IMR-90 (cell line): ENCODE measurements at regions not wholly inside any gene's neighbourhood (a gene's known extent, or its start where the extent isn't known, plus 50 kb on each side); places are given as distances from the start of the nearest gene placed in this dataset.

Experiments
- ATAC-seq: fragments of 200-7000 bp; cut with Tn5 transposase; 2 replicates; pipeline ENCODE4 v1.9.1; 2020; ENCODE audit warnings: low read depth, mild to moderate bottlenecking, moderate library complexity
- BruUV-seq: library from RNA; stranded (reverse); fragments of 400-500 nt; replicated peaks from 2 replicates; lab custom pipeline; 2021; lab: Mats Ljungman, UMichigan
- CTCF ChIA-PET: fragments of 300-600 bp; formaldehyde crosslinking; extraction: SDS; loops from one replicate; lab custom pipeline; 2021; ENCODE audit warnings: antibody characterized with exemption; lab: Yijun Ruan, JAX
- POLR2A ChIA-PET: fragments of 300-600 bp; sonication (Branson Sonifier 250); formaldehyde crosslinking; loops from one replicate; lab custom pipeline; 2022; ENCODE audit warnings: antibody characterized with exemption; ENCODE audit not compliant: unreplicated experiment; lab: Charles Lee
- DNase-seq: peaks from one replicate; pipeline ENCODE4 v3.0.0; 2013
- H2AFZ ChIP-seq: replicated peaks from 2 replicates; pipeline ENCODE3; 2013; ENCODE audit warnings: low read length, mild to moderate bottlenecking; ENCODE audit not compliant: poor library complexity
- H2AK5ac ChIP-seq: 2 replicates; pipeline ENCODE4 v1.6.1; 2013; ENCODE audit warnings: low read depth, low read length, inconsistent platforms
- H2AK9ac ChIP-seq: replicated peaks from 2 replicates; pipeline ENCODE3; 2013; ENCODE audit warnings: mild to moderate bottlenecking, low read depth, low read length, moderate library complexity; ENCODE audit not compliant: poor library complexity
- H2BK120ac ChIP-seq: 2 replicates; pipeline ENCODE4 v1.6.1; 2013; ENCODE audit warnings: low read depth, low read length, inconsistent platforms
- H2BK15ac ChIP-seq: 3 replicates; pipeline ENCODE4 v1.6.1; 2013; ENCODE audit warnings: low read depth, low read length, inconsistent platforms
- H2BK20ac ChIP-seq: 2 replicates; pipeline ENCODE4 v1.6.1; 2013; ENCODE audit warnings: low read depth, mild to moderate bottlenecking, inconsistent platforms, low read length, moderate library complexity
- H2BK5ac ChIP-seq: 2 replicates; pipeline ENCODE4 v1.6.1; 2013; ENCODE audit warnings: mild to moderate bottlenecking, low read depth, low read length, inconsistent platforms; ENCODE audit not compliant: poor library complexity, severe bottlenecking
- H3K14ac ChIP-seq: replicated peaks from 2 replicates; pipeline ENCODE4 v1.6.1; 2013; ENCODE audit warnings: low read depth, low read length, inconsistent platforms
- H3K18ac ChIP-seq: 2 replicates; pipeline ENCODE4 v1.6.1; 2013; ENCODE audit warnings: low read depth, low read length, control low read depth
- H3K23ac ChIP-seq: 2 replicates; pipeline ENCODE4 v1.6.1; 2013; ENCODE audit warnings: low read depth, low read length, inconsistent platforms
- H3K27ac ChIP-seq: 2 replicates; pipeline ENCODE4 v1.5.1; 2013; ENCODE audit warnings: mild to moderate bottlenecking, control low read depth, low read length; ENCODE audit not compliant: insufficient read depth
- H3K27me3 ChIP-seq: 2 replicates; pipeline ENCODE4 v1.6.1; 2013; ENCODE audit warnings: low read length; ENCODE audit not compliant: control insufficient read depth, insufficient read depth
- H3K36me3 ChIP-seq: 2 replicates; pipeline ENCODE4 v1.6.1; 2013; ENCODE audit warnings: low read length, mixed read lengths; ENCODE audit not compliant: control insufficient read depth, insufficient read depth
- H3K4ac ChIP-seq: 2 replicates; pipeline ENCODE4 v1.6.1; 2013; ENCODE audit warnings: low read depth, low read length, inconsistent platforms
- H3K4me1 ChIP-seq: 2 replicates; pipeline ENCODE4 v1.6.1; 2013; ENCODE audit warnings: low read length, mixed read lengths; ENCODE audit not compliant: control insufficient read depth, insufficient read depth
- H3K4me2 ChIP-seq: 2 replicates; pipeline ENCODE4 v1.6.1; 2013; ENCODE audit warnings: low read depth, mild to moderate bottlenecking, control low read depth, low read length, moderate library complexity
- H3K4me3 ChIP-seq: 2 replicates; pipeline ENCODE4 v1.5.1; 2013; ENCODE audit warnings: low read depth, mild to moderate bottlenecking, control low read depth, low read length, moderate library complexity; ENCODE audit not compliant: insufficient read depth
- H3K56ac ChIP-seq: 2 replicates; pipeline ENCODE4 v1.6.1; 2013; ENCODE audit warnings: low read length, inconsistent platforms; ENCODE audit not compliant: insufficient read depth; ENCODE audit errors: extremely low read depth
- H3K79me1 ChIP-seq, 2 experiments: 2 replicates each; pipeline ENCODE4 v1.6.1; 2013; ENCODE audit warnings: low read length in 2 of 2, inconsistent platforms in 1 of 2, low read depth in 1 of 2
- H3K9ac ChIP-seq: 2 replicates; pipeline ENCODE4 v1.6.1; 2013; ENCODE audit warnings: low read depth, low read length, control low read depth
- H3K9me1 ChIP-seq: 2 replicates; pipeline ENCODE4 v1.6.1; 2013; ENCODE audit warnings: low read length, inconsistent platforms; ENCODE audit not compliant: insufficient read depth
- H3K9me3 ChIP-seq: 2 replicates; pipeline ENCODE4 v1.6.1; 2013; ENCODE audit warnings: low read length; ENCODE audit not compliant: control insufficient read depth, insufficient read depth
- H4K20me1 ChIP-seq: 2 replicates; pipeline ENCODE4 v1.6.1; 2013; ENCODE audit warnings: low read length, inconsistent platforms; ENCODE audit not compliant: insufficient read depth
- H4K5ac ChIP-seq: 2 replicates; pipeline ENCODE4 v1.6.1; 2013; ENCODE audit warnings: mild to moderate bottlenecking, low read depth, low read length, control low read depth
- H4K8ac ChIP-seq, 2 experiments: 2 replicates each; pipeline ENCODE4 v1.6.1; 2013; ENCODE audit warnings: low read depth in 2 of 2, low read length in 2 of 2, control low read depth in 1 of 2, inconsistent platforms in 1 of 2
- H4K91ac ChIP-seq: 2 replicates; pipeline ENCODE4 v1.6.1; 2013; ENCODE audit warnings: low read depth, low read length, inconsistent platforms; ENCODE audit not compliant: insufficient read depth
- BHLHE40 ChIP-seq: fragments of 150-350 bp; IDR thresholded peaks from 2 replicates; pipeline ENCODE4 v1.6.1; 2016; ENCODE audit warnings: mild to moderate bottlenecking, low read depth, low read length
- CEBPB ChIP-seq: IDR thresholded peaks from 2 replicates; pipeline ENCODE4 v1.6.1; 2012; ENCODE audit warnings: low read depth, low read length, improper control_type of control experiment
- MAFK ChIP-seq: IDR thresholded peaks from 2 replicates; pipeline ENCODE4 v1.6.1; 2012; ENCODE audit warnings: low read depth, low read length, improper control_type of control experiment
- MAZ ChIP-seq: IDR thresholded peaks from 2 replicates; pipeline ENCODE4 v1.6.1; 2012; ENCODE audit warnings: low read depth, mild to moderate bottlenecking, low read length, improper control_type of control experiment, moderate library complexity, borderline replicate concordance
- MXI1 ChIP-seq: IDR thresholded peaks from 2 replicates; pipeline ENCODE4 v1.6.1; 2012; ENCODE audit warnings: low read depth, mild to moderate bottlenecking, low read length, moderate library complexity, borderline replicate concordance
- NFE2L2 ChIP-seq: fragments of 150-350 bp; IDR thresholded peaks from 2 replicates; pipeline ENCODE4 v1.6.1; 2016; ENCODE audit warnings: low read depth, mild to moderate bottlenecking, low read length
- POLR2A ChIP-seq: IDR thresholded peaks from 2 replicates; pipeline ENCODE4 v1.6.1; 2012; ENCODE audit warnings: mild to moderate bottlenecking, low read depth, low read length
- RAD21 ChIP-seq: IDR thresholded peaks from 2 replicates; pipeline ENCODE4 v1.6.1; 2012; ENCODE audit warnings: low read length, improper control_type of control experiment
- RFX5 ChIP-seq: IDR thresholded peaks from 2 replicates; pipeline ENCODE4 v1.8.0; 2012; ENCODE audit warnings: low read depth, mild to moderate bottlenecking, low read length, moderate library complexity
- dilution Hi-C: fragments of 300-500 bp; cut with HindIII; formaldehyde crosslinking; loops from one replicate; pipeline ENCODE4 v1.14.3; 2018; ENCODE audit warnings: low sequenced_read_pairs; ENCODE audit not compliant: unreplicated experiment
- in situ Hi-C: fragments of 300-500 bp; cut with MboI; formaldehyde crosslinking; loops from 3 replicates; pipeline ENCODE4 v1.14.3; 2019; ENCODE audit warnings: low sequenced_read_pairs, inconsistent platforms, mixed read lengths
- intact Hi-C: fragments of 100-400 bp; cut with micrococcal nuclease; formaldehyde crosslinking; loops from 2 replicates; pipeline ENCODE4 v1.10.0; 2022
- TF ChIP-seq, protein P1 (sequence below): fragments of 150-350 bp; IDR thresholded peaks from 2 replicates; pipeline ENCODE4 v1.6.1; 2016; ENCODE audit warnings: low read depth, mild to moderate bottlenecking, low read length, moderate library complexity, borderline replicate concordance
- TF ChIP-seq, protein P2 (sequence below): conservative IDR thresholded peaks from 2 replicates; pipeline ENCODE4 v1.5.1; 2012; ENCODE audit warnings: mild to moderate bottlenecking, low read depth, low read length, improper control_type of control experiment
- TF ChIP-seq, protein P3 (sequence below): fragments of 150-350 bp; IDR thresholded peaks from 2 replicates; pipeline ENCODE4 v1.6.1; 2017; ENCODE audit warnings: mild to moderate bottlenecking, antibody characterized with exemption, low read length, low read depth

DNA sequence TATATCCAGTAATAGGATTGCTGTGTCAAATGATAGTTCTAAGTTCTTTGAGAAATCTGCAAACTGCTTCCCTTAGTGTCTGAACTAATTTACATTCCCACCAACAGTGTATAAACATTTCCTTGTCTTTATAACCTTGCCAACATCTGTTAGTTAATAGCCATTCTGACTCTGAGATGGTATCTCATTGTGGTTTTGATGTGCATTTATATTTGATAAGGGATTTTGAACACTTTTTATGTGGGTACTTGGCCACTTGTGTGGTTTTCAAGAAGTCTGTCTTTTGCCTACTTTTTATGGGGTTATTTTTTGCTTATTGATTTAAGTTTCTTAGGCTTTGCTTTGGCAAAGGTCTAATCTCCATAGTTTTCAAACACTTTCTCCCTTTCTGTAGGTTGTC lies 189.9 kb upstream of the CXCL13 start:
- no peak overlapping the region for H2BK20ac ChIP-seq
- H3K56ac ChIP-seq = no peak overlapping the region
- intact Hi-C loops (no loop called here), dilution Hi-C loops (no loop called here), in situ Hi-C loops (no loop called here)
- no peaks in the 10 kb centered on the region for H3K9me3 ChIP-seq
- no peak overlapping the region for H2BK5ac ChIP-seq
- no peak for TF ChIP-seq CEBPB
- no peak for TF ChIP-seq RFX5
- no peak for TF ChIP-seq MXI1
- TF ChIP-seq MAFK = no peak
- TF ChIP-seq, protein P1, sequence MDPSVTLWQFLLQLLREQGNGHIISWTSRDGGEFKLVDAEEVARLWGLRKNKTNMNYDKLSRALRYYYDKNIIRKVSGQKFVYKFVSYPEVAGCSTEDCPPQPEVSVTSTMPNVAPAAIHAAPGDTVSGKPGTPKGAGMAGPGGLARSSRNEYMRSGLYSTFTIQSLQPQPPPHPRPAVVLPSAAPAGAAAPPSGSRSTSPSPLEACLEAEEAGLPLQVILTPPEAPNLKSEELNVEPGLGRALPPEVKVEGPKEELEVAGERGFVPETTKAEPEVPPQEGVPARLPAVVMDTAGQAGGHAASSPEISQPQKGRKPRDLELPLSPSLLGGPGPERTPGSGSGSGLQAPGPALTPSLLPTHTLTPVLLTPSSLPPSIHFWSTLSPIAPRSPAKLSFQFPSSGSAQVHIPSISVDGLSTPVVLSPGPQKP = no peak
- TF ChIP-seq BHLHE40 = no peak
- TF ChIP-seq, protein P2, sequence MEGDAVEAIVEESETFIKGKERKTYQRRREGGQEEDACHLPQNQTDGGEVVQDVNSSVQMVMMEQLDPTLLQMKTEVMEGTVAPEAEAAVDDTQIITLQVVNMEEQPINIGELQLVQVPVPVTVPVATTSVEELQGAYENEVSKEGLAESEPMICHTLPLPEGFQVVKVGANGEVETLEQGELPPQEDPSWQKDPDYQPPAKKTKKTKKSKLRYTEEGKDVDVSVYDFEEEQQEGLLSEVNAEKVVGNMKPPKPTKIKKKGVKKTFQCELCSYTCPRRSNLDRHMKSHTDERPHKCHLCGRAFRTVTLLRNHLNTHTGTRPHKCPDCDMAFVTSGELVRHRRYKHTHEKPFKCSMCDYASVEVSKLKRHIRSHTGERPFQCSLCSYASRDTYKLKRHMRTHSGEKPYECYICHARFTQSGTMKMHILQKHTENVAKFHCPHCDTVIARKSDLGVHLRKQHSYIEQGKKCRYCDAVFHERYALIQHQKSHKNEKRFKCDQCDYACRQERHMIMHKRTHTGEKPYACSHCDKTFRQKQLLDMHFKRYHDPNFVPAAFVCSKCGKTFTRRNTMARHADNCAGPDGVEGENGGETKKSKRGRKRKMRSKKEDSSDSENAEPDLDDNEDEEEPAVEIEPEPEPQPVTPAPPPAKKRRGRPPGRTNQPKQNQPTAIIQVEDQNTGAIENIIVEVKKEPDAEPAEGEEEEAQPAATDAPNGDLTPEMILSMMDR = no peak
- TF ChIP-seq, protein P3, sequence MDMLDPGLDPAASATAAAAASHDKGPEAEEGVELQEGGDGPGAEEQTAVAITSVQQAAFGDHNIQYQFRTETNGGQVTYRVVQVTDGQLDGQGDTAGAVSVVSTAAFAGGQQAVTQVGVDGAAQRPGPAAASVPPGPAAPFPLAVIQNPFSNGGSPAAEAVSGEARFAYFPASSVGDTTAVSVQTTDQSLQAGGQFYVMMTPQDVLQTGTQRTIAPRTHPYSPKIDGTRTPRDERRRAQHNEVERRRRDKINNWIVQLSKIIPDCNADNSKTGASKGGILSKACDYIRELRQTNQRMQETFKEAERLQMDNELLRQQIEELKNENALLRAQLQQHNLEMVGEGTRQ = no peak
- TF ChIP-seq POLR2A = no peak
- TF ChIP-seq RAD21 = no peak
- TF ChIP-seq NFE2L2 = no peak
- TF ChIP-seq MAZ = no peak
- no peak overlapping the region for H4K91ac ChIP-seq
- no TSS peak for BruUV-seq
- no peak overlapping the region for H2AK9ac ChIP-seq
- H3K36me3 ChIP-seq = no peaks in the 10 kb centered on the region
- no peak overlapping the region for H4K8ac ChIP-seq
- no peaks in the 10 kb centered on the region for H3K79me1 ChIP-seq
- no peak overlapping the region for H3K9ac ChIP-seq
- ATAC-seq (no peak), DNase-seq (no peak)
- no peak overlapping the region for H3K4me3 ChIP-seq
- no peak overlapping the region for H3K27ac ChIP-seq
- CTCF ChIA-PET = no interaction called here
- no peak overlapping the region for H2BK15ac ChIP-seq
- no peak overlapping the region for H3K4me2 ChIP-seq
- no peak overlapping the region for H2BK120ac ChIP-seq
- no peak overlapping the region for H4K5ac ChIP-seq
- no peak overlapping the region for H2AFZ ChIP-seq
- no peak overlapping the region for H3K4ac ChIP-seq
- no peak overlapping the region for H3K18ac ChIP-seq
- H3K14ac ChIP-seq = no peak overlapping the region
- no peaks in the 10 kb centered on the region for H3K4me1 ChIP-seq
- H4K20me1 ChIP-seq = no peaks in the 10 kb centered on the region
- H3K9me1 ChIP-seq = no peaks in the 10 kb centered on the region
- H2AK5ac ChIP-seq = no peak overlapping the region
- H3K23ac ChIP-seq = no peak overlapping the region
- peaks cover 1% of the 10 kb centered on the region; the same call in 1 of the 2 replicates for H3K27me3 ChIP-seq
- POLR2A ChIA-PET = no interaction called here
